Lower lobe of right lung (tissue), 2 donors: ENCODE measurements at regions not wholly inside any gene's neighbourhood (a gene's known extent, or its start where the extent isn't known, plus 50 kb on each side); places are given as distances from the start of the nearest gene placed in this dataset.

Experiments
- ATAC-seq, 2 donors: fragments of 200-7000 bp; cut with Tn5 transposase; one replicate each; pipeline ENCODE4 v1.9.1; 2020 to 2022; ENCODE audit warnings: mild to moderate bottlenecking in 2 of 2, moderate library complexity in 2 of 2
- DNase-seq: peaks from one replicate; pipeline ENCODE4 v3.0.0-alpha.2; 2020
- H3K27ac ChIP-seq: fragments of 200-600 bp; one replicate; pipeline ENCODE4 v1.8.0; 2022
- H3K27me3 ChIP-seq: fragments of 200-600 bp; one replicate; pipeline ENCODE4 v1.8.0; 2022; ENCODE audit warnings: low read depth
- H3K36me3 ChIP-seq: fragments of 200-600 bp; one replicate; pipeline ENCODE4 v1.8.0; 2022; ENCODE audit warnings: mild to moderate bottlenecking
- H3K4me1 ChIP-seq: fragments of 200-600 bp; one replicate; pipeline ENCODE4 v1.8.0; 2022
- H3K4me3 ChIP-seq: fragments of 200-600 bp; one replicate; pipeline ENCODE4 v1.8.0; 2022; ENCODE audit warnings: mild to moderate bottlenecking
- H3K9me3 ChIP-seq: fragments of 200-600 bp; one replicate; pipeline ENCODE4 v1.8.0; 2022
- intact Hi-C: fragments of 100-400 bp; cut with DNase I; formaldehyde crosslinking; loops from one replicate; pipeline ENCODE4 v1.11.0; 2022
- TF ChIP-seq, protein P1 (sequence below): fragments of 200-600 bp; IDR thresholded peaks from one replicate; pipeline ENCODE4 v1.8.0; 2022; ENCODE audit warnings: antibody characterized with exemption, mild to moderate bottlenecking
- donor health status: DM: no; HTN: yes; CAD: no; lungs with severe emphysema.

DNA sequence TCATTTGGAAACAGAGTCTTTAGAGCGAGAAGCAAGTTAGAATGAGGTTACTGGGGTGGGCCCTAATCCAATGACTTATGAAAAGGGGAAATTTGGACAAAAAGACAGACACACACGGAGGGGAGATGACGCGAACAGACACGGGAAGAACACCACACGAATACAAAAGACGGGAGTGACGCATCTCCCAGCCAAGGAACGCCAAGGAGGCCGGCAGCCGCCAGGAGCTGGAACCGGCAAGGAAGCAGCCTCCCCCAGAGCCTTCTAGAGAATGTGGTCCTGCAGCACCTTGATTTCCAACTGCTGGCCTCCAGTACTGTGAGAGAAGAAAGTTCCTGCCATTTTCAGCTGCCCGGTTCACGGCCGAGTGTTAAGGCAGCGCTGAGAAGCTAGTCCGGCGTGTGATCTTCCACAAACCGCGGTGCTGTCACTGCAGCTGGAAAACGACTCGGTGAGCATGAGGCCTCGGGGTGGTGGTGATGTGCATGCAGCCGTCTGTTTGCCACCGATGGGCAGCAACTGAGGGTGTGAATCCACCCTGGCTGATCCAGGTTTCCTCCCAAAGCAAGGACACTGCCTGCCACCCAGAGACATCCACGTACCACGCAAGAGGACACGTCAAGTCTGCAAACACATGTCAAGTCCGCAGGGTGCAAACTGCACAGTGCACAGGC lies 124.5 kb downstream of the NCOR2 start:
- H3K27ac ChIP-seq = no peak overlapping the region
- intact Hi-C loops = no loop called here
- TF ChIP-seq, protein P1, sequence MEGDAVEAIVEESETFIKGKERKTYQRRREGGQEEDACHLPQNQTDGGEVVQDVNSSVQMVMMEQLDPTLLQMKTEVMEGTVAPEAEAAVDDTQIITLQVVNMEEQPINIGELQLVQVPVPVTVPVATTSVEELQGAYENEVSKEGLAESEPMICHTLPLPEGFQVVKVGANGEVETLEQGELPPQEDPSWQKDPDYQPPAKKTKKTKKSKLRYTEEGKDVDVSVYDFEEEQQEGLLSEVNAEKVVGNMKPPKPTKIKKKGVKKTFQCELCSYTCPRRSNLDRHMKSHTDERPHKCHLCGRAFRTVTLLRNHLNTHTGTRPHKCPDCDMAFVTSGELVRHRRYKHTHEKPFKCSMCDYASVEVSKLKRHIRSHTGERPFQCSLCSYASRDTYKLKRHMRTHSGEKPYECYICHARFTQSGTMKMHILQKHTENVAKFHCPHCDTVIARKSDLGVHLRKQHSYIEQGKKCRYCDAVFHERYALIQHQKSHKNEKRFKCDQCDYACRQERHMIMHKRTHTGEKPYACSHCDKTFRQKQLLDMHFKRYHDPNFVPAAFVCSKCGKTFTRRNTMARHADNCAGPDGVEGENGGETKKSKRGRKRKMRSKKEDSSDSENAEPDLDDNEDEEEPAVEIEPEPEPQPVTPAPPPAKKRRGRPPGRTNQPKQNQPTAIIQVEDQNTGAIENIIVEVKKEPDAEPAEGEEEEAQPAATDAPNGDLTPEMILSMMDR = no peak
- ATAC-seq = no peak
- no peak for DNase-seq
- no peak overlapping the region for H3K4me3 ChIP-seq
- peaks cover 79% of the 10 kb centered on the region for H3K36me3 ChIP-seq
- no peaks in the 10 kb centered on the region for H3K27me3 ChIP-seq
- peaks cover 28% of the 10 kb centered on the region for H3K4me1 ChIP-seq
- no peaks in the 10 kb centered on the region for H3K9me3 ChIP-seq

DNA sequence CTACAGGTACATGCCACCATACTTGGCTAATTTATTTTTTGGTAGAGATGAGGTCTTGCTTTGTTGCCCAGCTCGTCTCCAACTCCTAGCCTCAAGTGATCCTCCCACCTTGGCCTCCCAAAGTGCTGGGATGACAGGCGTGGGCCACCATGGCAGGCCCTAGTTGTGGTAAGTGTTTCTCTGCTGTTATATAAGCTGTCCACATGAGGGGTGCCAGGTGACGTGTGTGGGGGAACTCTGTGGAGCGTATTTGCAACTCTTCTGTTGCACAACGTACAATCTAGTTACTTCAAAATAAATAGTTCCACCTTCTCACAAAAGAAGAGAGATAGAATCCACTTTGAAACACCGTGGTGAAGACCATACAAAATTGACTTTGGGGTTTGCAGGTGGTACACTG lies 125.1 kb downstream of the NCOR2 start:
- TF ChIP-seq, protein P1 = no peak
- Histone ChIP-seq H3K27me3 (no peaks in the 10 kb centered on the region), H3K4me1 (peaks cover 28% of the 10 kb centered on the region), H3K4me3 (no peak overlapping the region), H3K9me3 (no peaks in the 10 kb centered on the region), H3K27ac (no peak overlapping the region), H3K36me3 (peaks cover 79% of the 10 kb centered on the region)
- DNase-seq (no peak), ATAC-seq (no peak)
- intact Hi-C loops = no loop called here

DNA sequence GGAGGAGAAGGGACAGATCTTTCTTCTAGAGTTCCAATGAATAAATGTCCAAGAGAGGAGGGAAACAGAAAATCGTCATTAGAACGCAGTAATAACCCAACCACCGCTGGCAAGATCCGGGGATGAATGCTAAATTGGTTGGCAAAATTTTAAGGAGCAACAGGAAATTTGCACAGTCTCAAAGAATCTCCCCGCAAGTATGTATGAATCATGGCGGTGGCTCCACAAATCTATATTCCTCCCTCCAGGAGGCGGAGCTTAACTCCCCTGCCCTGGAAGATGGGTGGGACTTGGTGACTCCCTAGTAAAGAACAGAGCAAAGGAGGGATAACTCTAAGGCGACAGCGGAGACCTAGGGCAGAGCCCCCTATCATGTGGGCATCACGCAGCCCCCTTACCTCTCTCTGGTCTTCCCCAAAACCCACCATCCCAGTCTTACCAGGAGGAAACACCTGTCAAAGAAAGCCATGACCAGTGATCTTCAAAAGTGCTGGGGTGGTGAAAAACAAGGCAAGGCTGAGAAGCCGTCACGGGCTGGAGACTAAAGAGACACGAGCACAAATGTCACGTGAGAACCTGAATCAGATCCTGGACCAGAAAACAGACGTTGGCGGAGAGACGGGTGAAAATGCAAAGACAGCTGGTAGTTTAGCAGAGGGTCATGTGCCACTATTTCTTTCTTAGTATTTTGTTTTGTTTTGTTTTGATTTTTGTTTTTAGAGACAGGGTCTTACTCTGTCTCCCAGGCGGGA lies 125.8 kb downstream of the NCOR2 start:
- no peak overlapping the region for H3K27ac ChIP-seq
- ATAC-seq (no peak), DNase-seq (no peak)
- H3K4me1 ChIP-seq = peaks cover 28% of the 10 kb centered on the region
- intact Hi-C loops = no loop called here
- no peaks in the 10 kb centered on the region for H3K27me3 ChIP-seq
- H3K36me3 ChIP-seq = peaks cover 83% of the 10 kb centered on the region
- H3K9me3 ChIP-seq = no peaks in the 10 kb centered on the region
- no peak overlapping the region for H3K4me3 ChIP-seq
- TF ChIP-seq, protein P1 = no peak

DNA sequence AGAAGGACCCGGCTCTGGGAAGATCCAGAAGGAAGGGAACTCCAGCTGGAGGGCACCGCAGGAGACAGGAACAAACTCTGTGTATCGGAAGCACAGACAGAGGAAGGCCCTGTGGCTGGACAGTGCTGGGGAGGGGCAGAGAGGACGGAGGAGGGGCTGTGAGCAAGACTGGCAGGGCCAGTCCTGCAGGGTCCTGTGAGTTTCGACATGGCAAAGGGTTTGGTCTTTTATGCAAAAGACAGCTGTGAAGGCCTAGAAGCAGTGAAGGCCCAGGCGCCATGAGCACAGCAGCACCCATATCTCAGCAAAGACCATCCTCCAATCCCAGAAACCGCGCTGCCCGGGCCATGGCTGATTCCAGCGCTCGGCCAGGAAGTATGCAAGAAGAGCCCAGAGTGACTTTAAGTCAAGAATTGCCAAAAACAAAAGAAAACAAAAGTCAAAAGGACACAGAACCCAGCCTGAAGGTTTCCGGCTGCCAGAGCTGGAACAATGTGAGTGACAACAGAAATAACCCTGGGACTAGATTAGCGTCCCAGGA lies 126.5 kb downstream of the NCOR2 start:
- Histone ChIP-seq H3K36me3 (peaks cover 84% of the 10 kb centered on the region), H3K9me3 (no peaks in the 10 kb centered on the region), H3K4me3 (no peak overlapping the region), H3K27me3 (no peaks in the 10 kb centered on the region), H3K4me1 (peaks cover 28% of the 10 kb centered on the region), H3K27ac (peak overlapping the region; percentile 15)
- peak in 1 of 2 donors; percentile 3 for ATAC-seq
- intact Hi-C loops = no loop called here
- no peak for DNase-seq
- TF ChIP-seq, protein P1 = no peak

DNA sequence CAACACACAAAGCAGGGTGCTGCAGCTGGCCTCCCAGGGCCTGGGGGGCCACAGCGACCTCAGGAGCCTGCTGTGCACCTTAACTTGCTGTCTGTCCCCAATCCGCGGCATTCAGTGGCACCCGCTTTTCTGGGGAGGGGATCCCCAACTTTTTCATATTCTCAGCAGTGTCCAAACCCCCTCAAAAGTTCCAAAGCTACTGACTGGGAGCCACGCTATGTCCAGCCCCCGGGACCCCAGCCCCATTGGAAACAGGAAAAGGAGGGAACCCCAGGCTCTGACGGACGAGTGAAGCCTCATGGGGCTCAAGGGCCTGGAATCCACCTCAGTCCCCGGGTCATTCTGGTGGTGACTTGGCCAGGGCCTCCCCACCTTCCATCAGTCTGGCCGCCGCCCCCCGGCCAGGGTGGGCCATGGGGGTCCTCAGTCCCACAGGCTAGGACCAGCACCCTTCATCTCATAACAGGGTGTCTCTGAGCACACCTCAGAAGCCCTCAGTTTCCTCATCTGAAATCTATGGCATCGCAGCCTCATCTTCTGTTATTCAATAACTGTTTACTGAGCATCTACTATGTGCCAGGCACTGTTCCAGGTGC lies 127.3 kb downstream of the NCOR2 start:
- Histone ChIP-seq H3K27ac (peak overlapping the region; percentile 15), H3K4me3 (no peak overlapping the region), H3K36me3 (peaks cover 83% of the 10 kb centered on the region), H3K9me3 (no peaks in the 10 kb centered on the region), H3K27me3 (no peaks in the 10 kb centered on the region), H3K4me1 (peaks cover 28% of the 10 kb centered on the region)
- intact Hi-C loops = no loop called here
- ATAC-seq (no peak), DNase-seq (no peak)
- TF ChIP-seq, protein P1 = no peak
